Spleen (tissue), 11 donors: ENCODE measurements at regions not wholly inside any gene's neighbourhood (a gene's known extent, or its start where the extent isn't known, plus 50 kb on each side); places are given as distances from the start of the nearest gene placed in this dataset.
A peak's percentile ranks its signal among the peaks of the same experiment; 100 is the strongest.

Experiments
- DNase-seq: peaks from one replicate; pipeline ENCODE4 v3.0.0-alpha.2; 2020
- H3K27ac ChIP-seq, 8 donors: fragments of 200-600 bp; sonication (generic) in 7 of 8; 1 replicate in 4 of 8; 2 replicates in 4 of 8; pipeline versions ENCODE4 v1.5.0 to v1.8.0; 2016 to 2021; ENCODE audit warnings: inconsistent platforms in 4 of 8, mild to moderate bottlenecking in 4 of 8, moderate library complexity in 1 of 8
- H3K27me3 ChIP-seq, 7 donors: fragments of 200-600 bp; sonication (generic) in 6 of 7; replicated peaks in 1 of 7; 1 replicate in 4 of 7; 2 replicates in 3 of 7; pipeline versions ENCODE4 v1.5.0 to v1.8.0; 2016 to 2021; ENCODE audit warnings: inconsistent platforms in 3 of 7, mild to moderate bottlenecking in 1 of 7
- H3K36me3 ChIP-seq, 6 donors: fragments of 200-600 bp; sonication (generic) in 5 of 6; 1 replicate in 4 of 6; 2 replicates in 2 of 6; pipeline versions ENCODE4 v1.5.0 to v1.8.0; 2016 to 2021; ENCODE audit warnings: inconsistent platforms in 2 of 6
- H3K4me1 ChIP-seq, 6 donors: fragments of 200-600 bp; sonication (generic) in 5 of 6; 1 replicate in 3 of 6; 2 replicates in 3 of 6; pipeline versions ENCODE4 v1.5.0 to v1.8.0; 2016 to 2021; ENCODE audit warnings: inconsistent platforms in 3 of 6
- H3K4me3 ChIP-seq, 8 donors: fragments of 200-600 bp; sonication (generic) in 7 of 8; 1 replicate in 4 of 8; 2 replicates in 4 of 8; pipeline versions ENCODE4 v1.5.0 to v1.8.0; 2016 to 2021; ENCODE audit warnings: inconsistent platforms in 4 of 8, mild to moderate bottlenecking in 4 of 8, moderate library complexity in 2 of 8
- H3K9me3 ChIP-seq, 8 donors: fragments of 200-600 bp; sonication (generic) in 7 of 8; 1 replicate in 4 of 8; 2 replicates in 4 of 8; pipeline versions ENCODE4 v1.5.0 to v1.8.0; 2016 to 2021; ENCODE audit warnings: inconsistent platforms in 4 of 8
- POLR2A ChIP-seq, 3 donors: fragments of 450-650 bp; IDR thresholded peaks; one replicate each; pipeline ENCODE4 v1.5.1; 2017; ENCODE audit warnings: antibody characterized with exemption in 3 of 3, mild to moderate bottlenecking in 1 of 3
- POLR2AphosphoS5 ChIP-seq, 3 donors: sonication (generic); formaldehyde crosslinking; IDR thresholded peaks; one replicate each; pipeline ENCODE4 v1.5.1; 2017; ENCODE audit warnings: antibody characterized with exemption in 3 of 3
- whole genome bisulfite sequencing, 5 donors: extraction: QIAGEN DNeasy Blood & Tissue Kit in 3 of 5; methylation state at CpG; one replicate each; pipeline versions ENCODE4 v1.1.5 to v1.1.7; 2013 to 2018; 5-methylcytosine and 5-hydroxymethylcytosine counted together
- intact Hi-C: fragments of 100-400 bp; cut with DNase I; formaldehyde crosslinking; loops from one replicate; pipeline ENCODE4 v1.15.0; 2023; ENCODE audit warnings: low total_unique reads
- TF ChIP-seq, protein P1 (sequence below), 11 experiments: fragments of 200-600 bp in 7 of 11; fragments of 450-650 bp in 4 of 11; sonication (generic) in 4 of 11; IDR thresholded peaks in 8 of 11; conservative IDR thresholded peaks in 3 of 11; 1 replicate in 7 of 11; 2 replicates in 4 of 11; pipeline versions ENCODE4 v1.4.0 to v1.8.0; 2016 to 2021; ENCODE audit warnings: antibody characterized with exemption in 11 of 11, inconsistent platforms in 4 of 11, mild to moderate bottlenecking in 1 of 11
- donor health status: healthy with polysubstance abuse.
- donor health status: DM: no; HTN: no; CAD: no; lungs with moderate emphysema.
- donor health status: DM: no; HTN: no; CAD: no.
- donor health status: Bipolar disorder and iron deficiency.
- donor health status: healthy.
- donor health status: DM: no; HTN: no; CAD: no.
- donor health status: DM: yes; HTN: yes; CAD: no.

GRCh38 chr20:48192109-48192508 is 406.8 kb upstream of the SULF2 start:
- DNase-seq = no peak
- 82 to 86% (median 83%) methylated on average over 12 of the region's 12 CpGs for WGBS, 5 donors
- intact Hi-C loops = no loop called here
- H3K4me1 ChIP-seq = no peaks in the 10 kb centered on the region
- H3K27ac ChIP-seq = no peak overlapping the region
- H3K9me3 ChIP-seq = no peaks in the 10 kb centered on the region
- H3K27me3 ChIP-seq = peaks cover 0 to 8% (median 0%) of the 10 kb centered on the region in 7 donors
- H3K4me3 ChIP-seq = no peak overlapping the region
- H3K36me3 ChIP-seq = no peaks in the 10 kb centered on the region
- TF ChIP-seq POLR2A (IDR thresholded peaks at IDR 0.05) = no peak
- TF ChIP-seq, protein P1, sequence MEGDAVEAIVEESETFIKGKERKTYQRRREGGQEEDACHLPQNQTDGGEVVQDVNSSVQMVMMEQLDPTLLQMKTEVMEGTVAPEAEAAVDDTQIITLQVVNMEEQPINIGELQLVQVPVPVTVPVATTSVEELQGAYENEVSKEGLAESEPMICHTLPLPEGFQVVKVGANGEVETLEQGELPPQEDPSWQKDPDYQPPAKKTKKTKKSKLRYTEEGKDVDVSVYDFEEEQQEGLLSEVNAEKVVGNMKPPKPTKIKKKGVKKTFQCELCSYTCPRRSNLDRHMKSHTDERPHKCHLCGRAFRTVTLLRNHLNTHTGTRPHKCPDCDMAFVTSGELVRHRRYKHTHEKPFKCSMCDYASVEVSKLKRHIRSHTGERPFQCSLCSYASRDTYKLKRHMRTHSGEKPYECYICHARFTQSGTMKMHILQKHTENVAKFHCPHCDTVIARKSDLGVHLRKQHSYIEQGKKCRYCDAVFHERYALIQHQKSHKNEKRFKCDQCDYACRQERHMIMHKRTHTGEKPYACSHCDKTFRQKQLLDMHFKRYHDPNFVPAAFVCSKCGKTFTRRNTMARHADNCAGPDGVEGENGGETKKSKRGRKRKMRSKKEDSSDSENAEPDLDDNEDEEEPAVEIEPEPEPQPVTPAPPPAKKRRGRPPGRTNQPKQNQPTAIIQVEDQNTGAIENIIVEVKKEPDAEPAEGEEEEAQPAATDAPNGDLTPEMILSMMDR (IDR thresholded peaks at IDR 0.05 in 8 of 11, conservative IDR thresholded peaks at IDR 0.05 in 3 of 11) = no peak
- no peak for TF ChIP-seq POLR2AphosphoS5 (IDR thresholded peaks at IDR 0.05)

- Histone ChIP-seq H3K4me3 (no peak overlapping the region), H3K27me3 (peaks cover 0 to 8% (median 0%) of the 10 kb centered on the region in 7 donors), H3K36me3 (no peaks in the 10 kb centered on the region), H3K4me1 (no peaks in the 10 kb centered on the region), H3K27ac (no peak overlapping the region), H3K9me3 (no peaks in the 10 kb centered on the region)
- intact Hi-C loops = no loop called here
- no peak for DNase-seq
- 73 to 88% (median 85%) methylated on average over 3 of the region's 3 CpGs for WGBS, 5 donors
- TF ChIP-seq POLR2AphosphoS5 (IDR thresholded peaks at IDR 0.05) = no peak
- TF ChIP-seq, protein P1 (IDR thresholded peaks at IDR 0.05 in 8 of 11, conservative IDR thresholded peaks at IDR 0.05 in 3 of 11) = no peak
- TF ChIP-seq POLR2A (IDR thresholded peaks at IDR 0.05) = no peak
These were observed 405.9 kb upstream of the SULF2 start for GRCh38 chr20:48191200-48191599.

DNA sequence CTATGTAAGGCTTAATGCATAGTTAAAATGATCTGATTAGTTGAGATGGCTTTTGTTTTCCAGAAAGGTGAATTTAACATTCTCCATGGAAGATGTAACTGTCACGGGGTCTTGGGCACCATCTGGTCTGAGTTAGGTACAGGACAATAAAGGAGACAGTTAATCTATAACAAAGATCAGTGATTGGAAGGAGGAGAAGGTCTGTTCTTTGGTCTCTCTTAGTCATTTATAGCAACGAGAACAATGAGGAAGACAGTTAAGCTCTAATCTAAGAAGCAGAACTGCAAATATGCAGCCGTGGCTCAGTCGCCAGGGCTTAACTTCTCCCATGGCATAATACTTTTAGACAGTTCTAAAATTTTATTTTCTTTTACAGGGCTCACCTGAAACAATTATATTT is 405.5 kb upstream of the SULF2 start:
- DNase-seq = no peak
- H3K4me3 ChIP-seq = no peak overlapping the region
- H3K27me3 ChIP-seq = peaks cover 0 to 8% (median 0%) of the 10 kb centered on the region in 7 donors
- H3K4me1 ChIP-seq = no peaks in the 10 kb centered on the region
- TF ChIP-seq, protein P1 (IDR thresholded peaks at IDR 0.05 in 8 of 11, conservative IDR thresholded peaks at IDR 0.05 in 3 of 11) = no peak
- TF ChIP-seq POLR2AphosphoS5 (IDR thresholded peaks at IDR 0.05) (no peak), POLR2A (IDR thresholded peaks at IDR 0.05) (no peak)
- intact Hi-C loops = no loop called here
- no peak overlapping the region for H3K27ac ChIP-seq
- no peaks in the 10 kb centered on the region for H3K36me3 ChIP-seq
- H3K9me3 ChIP-seq = no peaks in the 10 kb centered on the region
- WGBS, 5 donors = 62 to 79% (median 65%) methylated on average over 4 of the region's 4 CpGs

DNA sequence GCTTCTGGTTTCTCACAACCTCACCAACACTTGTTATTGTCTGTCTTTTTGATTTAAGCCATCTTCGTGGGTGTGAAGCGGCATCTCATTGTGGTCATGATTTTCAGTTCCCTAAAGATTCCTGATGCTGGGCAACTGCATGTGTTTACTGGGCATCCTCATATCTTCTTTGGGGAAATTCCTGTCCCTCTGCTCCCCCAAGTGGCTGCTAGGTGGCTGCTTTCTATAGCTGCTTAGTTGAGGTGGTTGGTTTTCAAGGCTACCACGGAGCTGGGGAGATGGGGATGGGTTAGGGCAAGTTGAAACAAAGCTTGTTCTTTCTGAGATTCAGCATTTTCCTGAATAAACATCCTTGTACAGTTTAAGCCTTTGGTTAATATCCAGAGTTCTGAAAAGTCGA is 403.9 kb upstream of the SULF2 start:
- no peak for DNase-seq
- no peaks in the 10 kb centered on the region for H3K4me1 ChIP-seq
- 58 to 71% (median 63%) methylated on average over 4 of the region's 4 CpGs for WGBS, 5 donors
- intact Hi-C loops = no loop called here
- no peak overlapping the region for H3K4me3 ChIP-seq
- H3K9me3 ChIP-seq = no peaks in the 10 kb centered on the region
- no peak overlapping the region for H3K27ac ChIP-seq
- peaks cover 0 to 8% (median 0%) of the 10 kb centered on the region in 7 donors for H3K27me3 ChIP-seq
- TF ChIP-seq POLR2AphosphoS5 (IDR thresholded peaks at IDR 0.05) (no peak), POLR2A (IDR thresholded peaks at IDR 0.05) (no peak)
- TF ChIP-seq, protein P1 (IDR thresholded peaks at IDR 0.05 in 8 of 11, conservative IDR thresholded peaks at IDR 0.05 in 3 of 11) = peak in 3 of 11 experiments; percentile 10 to 30 (median 20)
- H3K36me3 ChIP-seq = no peaks in the 10 kb centered on the region
